ENCODE measurements at regions not wholly inside any gene's neighbourhood (a gene's known extent, or its start where the extent isn't known, plus 50 kb on each side); places are given as distances from the start of the nearest gene placed in this dataset.
"Not testable (repeated sequence)": the region's sequence is repeated elsewhere in the genome, so short reads cannot be mapped to it uniquely, and the experiment has no call there.

- H3K27me3 ChIP-seq = no peaks in the 10 kb centered on the region
- ATAC-seq = no peak
These were observed 324.5 kb downstream of the PREX1 start for GRCh38 chr20:48503166-48503815.

GRCh38 chr20:48502758-48503157 is 325.0 kb downstream of the PREX1 start:
- Histone ChIP-seq H3K4me3 (no peak overlapping the region), H3K27me3 (no peaks in the 10 kb centered on the region), H3K36me3 (replicated peaks in 1 of 2; ENCODE audit: insufficient read depth in 1 of 2, low read depth in 2 of 2) (no peaks in the 10 kb centered on the region), H3K4me1 (no peaks in the 10 kb centered on the region), H3K9me3 (no peaks in the 10 kb centered on the region), H3K27ac (no peak overlapping the region)
- ATAC-seq (no peak), DNase-seq (no peak)
- 54 to 58% methylated on average over 9 of the region's 9 CpGs for WGBS, 2 donors
- intact Hi-C loops (cut with DNase I) = no loop called here
- TF ChIP-seq CTCF (IDR thresholded peaks at IDR 0.05) (no peak), POLR2A (IDR thresholded peaks at IDR 0.05) (no peak)

More at GRCh38 chr20:48503166-48503815, 324.5 kb downstream of the PREX1 start:
- intact Hi-C loops (cut with DNase I) = no loop called here
- TF ChIP-seq POLR2A (IDR thresholded peaks at IDR 0.05) = no peak
- TF ChIP-seq CTCF (IDR thresholded peaks at IDR 0.05) = no peak
- no peak overlapping the region for H3K4me3 ChIP-seq
- H3K36me3 ChIP-seq (replicated peaks in 1 of 2; ENCODE audit: insufficient read depth in 1 of 2, low read depth in 2 of 2) = no peaks in the 10 kb centered on the region
- no peak for DNase-seq
- no peak overlapping the region for H3K27ac ChIP-seq
- H3K4me1 ChIP-seq = no peaks in the 10 kb centered on the region
- 48 to 57% methylated on average over 14 of the region's 14 CpGs for WGBS, 2 donors
- no peaks in the 10 kb centered on the region for H3K9me3 ChIP-seq

GRCh38 chr20:48502016-48502415 is 325.8 kb downstream of the PREX1 start:
- 65 to 67% methylated on average over 8 to 9 of the region's 9 CpGs for WGBS, 2 donors
- intact Hi-C loops (cut with DNase I) = no loop called here

GRCh38 chr20:48500900-48501299 is 326.9 kb downstream of the PREX1 start:
- intact Hi-C loops (cut with DNase I); H3K27me3 ChIP-seq; DNase-seq; H3K4me3 ChIP-seq; ATAC-seq; H3K9me3 ChIP-seq; H3K27ac ChIP-seq; H3K4me1 ChIP-seq; H3K36me3 ChIP-seq (replicated peaks in 1 of 2; ENCODE audit: insufficient read depth in 1 of 2, low read depth in 2 of 2): not testable (repeated sequence)
- WGBS, 2 donors = 47 to 50% methylated on average over 9 of the region's 9 CpGs

More at GRCh38 chr20:48502016-48502415, 325.8 kb downstream of the PREX1 start:
- H3K4me1 ChIP-seq = no peaks in the 10 kb centered on the region
- H3K9me3 ChIP-seq = no peaks in the 10 kb centered on the region
- no peaks in the 10 kb centered on the region for H3K27me3 ChIP-seq
- no peak overlapping the region for H3K27ac ChIP-seq
- H3K36me3 ChIP-seq (replicated peaks in 1 of 2; ENCODE audit: insufficient read depth in 1 of 2, low read depth in 2 of 2) = no peaks in the 10 kb centered on the region
- DNase-seq = no peak
- TF ChIP-seq CTCF (IDR thresholded peaks at IDR 0.05) (no peak), POLR2A (IDR thresholded peaks at IDR 0.05) (no peak)
- no peak for ATAC-seq
- H3K4me3 ChIP-seq = no peak overlapping the region

GRCh38 chr20:48498939-48499338 is 328.9 kb downstream of the PREX1 start:
- H3K4me1 ChIP-seq; H3K4me3 ChIP-seq; H3K27me3 ChIP-seq; H3K27ac ChIP-seq; H3K36me3 ChIP-seq (replicated peaks in 1 of 2; ENCODE audit: insufficient read depth in 1 of 2, low read depth in 2 of 2); DNase-seq; intact Hi-C loops (cut with DNase I); H3K9me3 ChIP-seq; ATAC-seq: not testable (repeated sequence)
- 56 to 62% methylated on average over 4 of the region's 4 CpGs for WGBS, 2 donors

- H3K4me3 ChIP-seq; H3K27ac ChIP-seq; intact Hi-C loops (cut with DNase I); DNase-seq; H3K27me3 ChIP-seq; ATAC-seq; H3K9me3 ChIP-seq; H3K4me1 ChIP-seq; H3K36me3 ChIP-seq (replicated peaks in 1 of 2; ENCODE audit: insufficient read depth in 1 of 2, low read depth in 2 of 2): not testable (repeated sequence)
- WGBS, 2 donors = 54 to 60% methylated on average over 3 to 4 of the region's 4 CpGs
These were observed 329.7 kb downstream of the PREX1 start for GRCh38 chr20:48498125-48498524.

All from body of pancreas (tissue), 4 donors.